HL-60 (cell line): ENCODE measurements at regions not wholly inside any gene's neighbourhood (a gene's known extent, or its start where the extent isn't known, plus 50 kb on each side); places are given as distances from the start of the nearest gene placed in this dataset.

Experiments used
- CTCF ChIP-seq: IDR thresholded peaks from one replicate; pipeline ENCODE4 v1.5.1; 2011; ENCODE audit warnings: low read length, control low read depth, inconsistent platforms; ENCODE audit not compliant: insufficient read depth
- GABPA ChIP-seq: IDR thresholded peaks from 2 replicates; pipeline ENCODE4 v1.6.1; 2012; ENCODE audit warnings: low read depth
- POLR2AphosphoS5 ChIP-seq: IDR thresholded peaks from 2 replicates; pipeline ENCODE4 v1.6.1; 2012; ENCODE audit warnings: low read depth
- REST ChIP-seq: IDR thresholded peaks from 2 replicates; pipeline ENCODE4 v1.6.1; 2012; ENCODE audit warnings: low read depth; ENCODE audit not compliant: insufficient replicate concordance

DNA sequence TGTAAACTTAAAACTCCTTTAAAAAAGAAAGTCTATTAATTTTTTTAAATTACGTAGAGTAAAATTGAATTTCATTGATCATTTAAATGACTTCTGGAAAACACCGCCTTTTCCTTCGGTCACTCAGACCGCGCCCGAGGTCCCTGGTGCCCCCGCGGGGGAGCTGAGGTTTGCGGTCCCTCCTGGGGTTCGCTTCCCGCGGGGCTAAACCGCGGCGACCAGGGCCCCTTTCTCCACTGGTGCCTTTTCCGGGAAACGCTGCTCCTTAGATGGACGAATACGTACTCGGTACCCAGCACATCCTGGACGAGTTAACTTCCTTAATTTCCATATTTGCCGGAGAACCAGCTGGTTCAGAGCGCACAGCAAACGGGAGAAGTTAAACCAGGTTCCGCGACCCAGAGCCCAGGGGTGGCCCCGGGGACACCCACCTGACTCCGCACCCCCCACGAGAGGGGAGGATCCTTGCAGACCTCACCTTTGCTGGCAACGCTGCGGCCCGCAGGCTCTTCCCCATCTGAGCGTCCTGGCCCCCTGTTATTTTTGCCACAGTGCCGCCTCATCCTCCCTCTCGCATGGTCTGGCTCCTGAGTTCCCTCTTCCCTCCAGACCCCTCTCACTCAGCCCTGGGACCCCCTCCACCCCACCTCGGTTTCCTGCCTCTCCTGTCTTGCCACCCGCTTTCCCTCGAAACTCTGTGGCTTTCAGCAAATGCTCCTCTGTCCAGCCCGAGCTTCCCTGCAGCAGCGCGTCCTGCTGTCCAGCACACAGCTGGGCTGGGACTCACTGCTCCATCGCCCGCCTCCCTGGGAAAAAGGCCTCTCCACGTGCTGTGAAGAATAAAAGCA is 420.0 kb upstream of the MYT1L start:
- TF ChIP-seq CTCF: no peak
- TF ChIP-seq REST: no peak
- no peak for TF ChIP-seq POLR2AphosphoS5
- TF ChIP-seq GABPA: no peak
